RWPE2 (cell line): ENCODE measurements at regions not wholly inside any gene's neighbourhood (a gene's known extent, or its start where the extent isn't known, plus 50 kb on each side); places are given as distances from the start of the nearest gene placed in this dataset.

Experiments
- ATAC-seq: fragments of 200-7000 bp; cut with Tn5 transposase; 3 replicates; pipeline ENCODE4 v1.9.1; 2021; ENCODE audit warnings: low read depth
- DNase-seq: peaks from one replicate; pipeline ENCODE4 v3.0.0-alpha.2; 2020; ENCODE audit warnings: low spot score
- H3K27ac ChIP-seq: fragments of 450-650 bp; 2 replicates; pipeline ENCODE4 v1.5.1; 2017; ENCODE audit warnings: mild to moderate bottlenecking; ENCODE audit not compliant: poor library complexity, severe bottlenecking
- H3K27me3 ChIP-seq: fragments of 250-450 bp; sonication (Bioruptor Pico); 2 replicates; pipeline ENCODE4 v1.5.1; 2021; ENCODE audit warnings: mild to moderate bottlenecking, moderate library complexity; ENCODE audit not compliant: insufficient read depth, poor library complexity, severe bottlenecking
- H3K36me3 ChIP-seq: fragments of 250-450 bp; sonication (Bioruptor Pico); 2 replicates; pipeline ENCODE4 v1.5.1; 2020; ENCODE audit warnings: low read depth, mild to moderate bottlenecking, moderate library complexity
- H3K4me1 ChIP-seq: fragments of 250-450 bp; sonication (Bioruptor Pico); 2 replicates; pipeline ENCODE4 v1.5.1; 2021; ENCODE audit warnings: mild to moderate bottlenecking, moderate library complexity; ENCODE audit not compliant: insufficient read depth, poor library complexity, severe bottlenecking
- H3K4me3 ChIP-seq: fragments of 250-450 bp; sonication (Bioruptor Pico); 2 replicates; pipeline ENCODE4 v1.5.1; 2021; ENCODE audit warnings: mild to moderate bottlenecking, moderate library complexity; ENCODE audit not compliant: severe bottlenecking
- H3K9me3 ChIP-seq: fragments of 250-450 bp; sonication (Bioruptor Pico); 2 replicates; pipeline ENCODE4 v1.5.1; 2021; ENCODE audit warnings: mild to moderate bottlenecking, moderate library complexity; ENCODE audit not compliant: severe bottlenecking
- TF ChIP-seq, protein P1 (sequence below): fragments of 450-650 bp; IDR thresholded peaks from one replicate; pipeline ENCODE4 v1.5.1; 2017; ENCODE audit warnings: mild to moderate bottlenecking, moderate library complexity; ENCODE audit not compliant: poor library complexity, severe bottlenecking

DNA sequence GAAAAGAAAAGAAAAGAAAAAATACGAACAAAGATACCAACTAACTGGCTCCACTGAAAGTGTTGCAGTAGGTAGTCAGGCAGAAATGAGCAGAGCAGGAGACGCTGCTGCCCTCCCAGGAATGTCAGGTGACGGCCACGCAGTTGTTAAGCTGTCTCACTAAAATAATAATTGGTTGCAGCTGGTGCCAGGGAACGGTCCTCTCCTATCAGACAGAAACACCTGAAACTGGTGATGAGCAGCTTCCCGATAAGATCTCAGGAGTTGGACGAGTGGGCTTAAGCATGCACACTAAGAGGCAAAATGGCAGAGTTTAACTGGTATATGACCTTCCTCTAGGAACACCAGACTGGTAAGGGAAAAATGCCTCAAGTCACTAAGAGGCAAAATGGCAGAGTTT lies 611.1 kb downstream of the ZEB2 start:
- Histone ChIP-seq H3K27ac (no peak overlapping the region), H3K4me1 (no peaks in the 10 kb centered on the region), H3K27me3 (no peaks in the 10 kb centered on the region), H3K36me3 (no peaks in the 10 kb centered on the region), H3K4me3 (no peak overlapping the region), H3K9me3 (no peaks in the 10 kb centered on the region)
- no peak for DNase-seq
- TF ChIP-seq, protein P1, sequence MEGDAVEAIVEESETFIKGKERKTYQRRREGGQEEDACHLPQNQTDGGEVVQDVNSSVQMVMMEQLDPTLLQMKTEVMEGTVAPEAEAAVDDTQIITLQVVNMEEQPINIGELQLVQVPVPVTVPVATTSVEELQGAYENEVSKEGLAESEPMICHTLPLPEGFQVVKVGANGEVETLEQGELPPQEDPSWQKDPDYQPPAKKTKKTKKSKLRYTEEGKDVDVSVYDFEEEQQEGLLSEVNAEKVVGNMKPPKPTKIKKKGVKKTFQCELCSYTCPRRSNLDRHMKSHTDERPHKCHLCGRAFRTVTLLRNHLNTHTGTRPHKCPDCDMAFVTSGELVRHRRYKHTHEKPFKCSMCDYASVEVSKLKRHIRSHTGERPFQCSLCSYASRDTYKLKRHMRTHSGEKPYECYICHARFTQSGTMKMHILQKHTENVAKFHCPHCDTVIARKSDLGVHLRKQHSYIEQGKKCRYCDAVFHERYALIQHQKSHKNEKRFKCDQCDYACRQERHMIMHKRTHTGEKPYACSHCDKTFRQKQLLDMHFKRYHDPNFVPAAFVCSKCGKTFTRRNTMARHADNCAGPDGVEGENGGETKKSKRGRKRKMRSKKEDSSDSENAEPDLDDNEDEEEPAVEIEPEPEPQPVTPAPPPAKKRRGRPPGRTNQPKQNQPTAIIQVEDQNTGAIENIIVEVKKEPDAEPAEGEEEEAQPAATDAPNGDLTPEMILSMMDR = no peak
- ATAC-seq = no peak

DNA sequence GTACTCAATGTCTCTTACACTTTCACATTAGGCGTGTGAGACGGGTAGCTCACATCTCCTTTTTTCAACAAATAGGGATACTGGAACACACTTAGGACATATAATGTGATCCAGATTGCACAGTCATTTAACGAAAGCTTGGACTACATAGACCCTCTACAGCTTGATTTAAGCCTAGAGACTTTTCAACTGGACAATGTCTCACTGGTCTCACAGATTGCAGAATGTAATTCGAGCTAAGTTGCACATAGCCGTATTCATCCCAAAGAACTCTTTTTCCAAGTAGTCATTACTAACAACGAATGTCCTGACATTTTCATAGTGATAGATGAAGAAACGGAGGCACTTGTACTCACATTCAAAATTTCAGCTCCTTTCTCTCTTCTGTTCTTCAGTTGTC lies 612.1 kb downstream of the ZEB2 start:
- H3K27ac ChIP-seq = no peak overlapping the region
- no peaks in the 10 kb centered on the region for H3K27me3 ChIP-seq
- DNase-seq (no peak), ATAC-seq (no peak)
- H3K4me3 ChIP-seq = no peak overlapping the region
- no peaks in the 10 kb centered on the region for H3K9me3 ChIP-seq
- H3K4me1 ChIP-seq = no peaks in the 10 kb centered on the region
- no peaks in the 10 kb centered on the region for H3K36me3 ChIP-seq
- TF ChIP-seq, protein P1 = no peak

DNA sequence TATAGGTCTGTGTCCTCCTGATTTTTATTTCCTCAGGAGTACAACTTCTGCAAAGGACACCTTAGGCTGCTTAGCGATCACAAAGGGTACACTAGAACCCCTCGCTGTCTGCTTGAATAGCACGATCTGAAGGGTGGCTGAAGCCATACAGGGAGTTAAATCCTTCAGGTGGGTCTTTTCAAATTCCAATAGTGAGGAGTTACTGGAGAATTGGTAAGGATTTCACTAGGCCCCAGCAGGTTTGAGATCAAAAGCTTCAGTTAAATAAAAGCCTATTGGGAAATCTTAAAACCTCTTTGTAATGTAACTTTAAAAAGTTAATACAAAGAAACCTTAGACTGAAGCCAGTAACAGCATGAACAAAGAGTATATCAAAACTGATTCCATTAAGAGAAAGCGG lies 613.1 kb downstream of the ZEB2 start:
- TF ChIP-seq, protein P1 = no peak
- Histone ChIP-seq H3K4me1 (peaks cover 9% of the 10 kb centered on the region), H3K27me3 (no peaks in the 10 kb centered on the region), H3K4me3 (no peak overlapping the region), H3K9me3 (no peaks in the 10 kb centered on the region), H3K36me3 (no peaks in the 10 kb centered on the region), H3K27ac (no peak overlapping the region)
- DNase-seq = no peak
- ATAC-seq = no peak

DNA sequence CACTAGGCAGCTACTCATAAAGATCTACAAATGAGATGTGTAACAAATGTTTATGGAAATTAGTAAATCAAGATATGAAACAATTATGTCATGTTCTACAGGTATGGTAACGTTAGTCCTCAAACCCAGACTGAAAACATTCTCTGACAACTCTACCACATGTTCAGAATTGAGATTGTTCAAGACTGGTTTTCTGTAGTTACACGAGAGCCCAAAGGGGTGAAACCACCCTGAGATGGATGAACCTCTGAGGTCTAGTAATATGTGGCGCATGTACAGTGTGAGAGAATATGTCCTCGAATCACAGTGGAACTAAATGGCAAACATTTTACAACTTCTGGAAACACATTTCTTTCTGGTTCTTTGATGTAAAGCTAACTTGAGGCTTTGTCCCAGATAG lies 614.3 kb downstream of the ZEB2 start:
- DNase-seq (no peak), ATAC-seq (no peak)
- H3K4me3 ChIP-seq = no peak overlapping the region
- TF ChIP-seq, protein P1 = no peak
- H3K9me3 ChIP-seq = no peaks in the 10 kb centered on the region
- H3K4me1 ChIP-seq = peaks cover 19% of the 10 kb centered on the region
- no peaks in the 10 kb centered on the region for H3K27me3 ChIP-seq
- no peaks in the 10 kb centered on the region for H3K36me3 ChIP-seq
- H3K27ac ChIP-seq = no peak overlapping the region

DNA sequence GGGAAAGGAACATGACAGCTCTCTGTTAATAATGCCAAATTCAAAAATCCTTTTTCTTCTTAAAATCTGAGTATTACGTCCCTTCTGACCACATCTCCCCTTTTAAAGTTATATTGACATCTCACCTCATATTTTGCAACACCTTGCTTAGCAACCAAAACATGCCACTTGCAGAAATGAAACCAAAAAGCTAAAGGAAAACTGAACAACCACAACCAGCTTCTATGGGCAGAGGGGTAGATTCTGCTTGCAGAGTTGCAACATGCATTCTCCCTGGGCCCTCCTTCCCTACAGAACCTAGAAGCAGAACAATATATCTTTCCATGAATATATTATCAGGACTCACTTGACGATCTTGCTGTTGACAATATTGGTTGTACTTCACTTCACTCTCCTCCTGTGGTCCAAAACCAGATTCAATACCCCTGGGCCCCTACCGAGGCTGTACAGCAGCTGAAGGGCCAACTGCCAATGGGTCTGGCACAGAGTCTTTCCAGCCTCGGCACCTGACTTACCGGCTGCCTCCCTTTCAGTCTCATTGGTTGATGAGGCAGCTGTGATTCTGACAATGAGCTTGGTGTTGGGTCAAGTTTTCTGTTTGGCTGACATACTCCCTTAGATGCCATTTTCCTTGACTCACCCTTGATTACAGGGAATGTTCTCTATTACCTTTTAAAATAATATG lies 616.6 kb downstream of the ZEB2 start:
- TF ChIP-seq, protein P1 = no peak
- no peak for DNase-seq
- no peak for ATAC-seq
- peaks cover 20% of the 10 kb centered on the region for H3K4me1 ChIP-seq
- no peaks in the 10 kb centered on the region for H3K9me3 ChIP-seq
- H3K27ac ChIP-seq = peak overlapping the region; percentile 94
- H3K36me3 ChIP-seq = no peaks in the 10 kb centered on the region
- no peak overlapping the region for H3K4me3 ChIP-seq
- H3K27me3 ChIP-seq = no peaks in the 10 kb centered on the region
